HG02884 (cell line): ENCODE measurements at regions not wholly inside any gene's neighbourhood (a gene's known extent, or its start where the extent isn't known, plus 50 kb on each side); places are given as distances from the start of the nearest gene placed in this dataset.
A peak's percentile ranks its signal among the peaks of the same experiment; 100 is the strongest.

Experiments
- ATAC-seq: cut with Tn5 transposase; IDR thresholded peaks from one replicate; pipeline ENCODE4 v1.9.1; 2021; ENCODE audit warnings: mild to moderate bottlenecking, moderate library complexity; ENCODE audit not compliant: unreplicated experiment

DNA sequence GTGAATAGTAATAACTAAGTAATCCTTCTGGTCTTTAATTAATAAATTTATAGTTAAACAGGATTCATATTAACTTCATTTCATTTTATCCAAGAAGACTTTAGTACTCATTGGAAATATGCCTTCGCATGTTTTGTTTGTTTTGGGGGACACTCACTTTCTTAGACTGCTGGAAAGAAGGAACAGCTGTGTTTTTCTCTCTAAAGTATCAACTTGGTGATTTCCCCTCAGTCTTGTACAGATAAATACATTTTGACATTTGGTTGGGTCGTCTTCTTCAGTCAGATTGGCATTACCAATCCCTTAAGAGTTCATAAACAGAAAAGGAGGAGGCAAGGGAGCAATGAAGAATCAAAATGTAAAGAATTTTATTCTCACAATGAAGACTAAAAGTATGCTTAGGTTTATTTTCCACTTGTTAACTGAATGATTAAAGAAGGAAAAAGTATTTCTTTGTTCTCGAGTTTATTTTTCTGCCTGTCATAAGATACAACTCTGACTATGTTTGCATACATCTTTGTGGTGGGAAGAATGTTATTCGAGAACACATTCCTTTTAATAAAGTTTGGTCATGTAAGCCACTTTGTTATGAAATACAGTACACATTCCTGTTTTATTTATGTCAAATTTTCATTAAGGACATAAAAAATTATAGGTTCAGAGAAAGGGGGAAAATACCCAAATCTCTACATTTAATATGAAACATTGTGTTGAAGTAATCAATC is 140.2 kb downstream of the GMNC start:
- ATAC-seq = no peak

GRCh38 chr3:190721330-190721729 is 141.2 kb downstream of the GMNC start:
- ATAC-seq = peak; percentile 93

GRCh38 chr3:190718671-190719070 is 143.8 kb downstream of the GMNC start:
- no peak for ATAC-seq

DNA sequence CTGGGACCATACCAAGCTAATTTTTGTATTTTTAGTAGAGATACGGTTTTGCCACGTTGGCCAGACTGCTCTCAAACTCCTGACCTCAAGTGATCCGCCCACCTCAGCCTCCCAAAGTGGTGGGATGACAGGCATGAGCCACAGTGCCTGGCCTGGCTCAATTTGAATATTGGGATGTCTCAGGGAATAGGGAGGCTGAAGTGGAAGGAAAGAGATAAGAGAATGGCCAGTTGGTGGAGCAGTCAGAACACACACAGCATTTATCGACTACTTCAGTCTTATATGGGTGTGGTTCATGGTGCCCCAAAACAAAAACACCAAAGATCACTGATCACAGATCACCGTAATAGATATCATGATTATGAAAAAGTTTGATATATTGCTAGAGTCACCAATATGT is 144.4 kb downstream of the GMNC start:
- ATAC-seq = no peak

DNA sequence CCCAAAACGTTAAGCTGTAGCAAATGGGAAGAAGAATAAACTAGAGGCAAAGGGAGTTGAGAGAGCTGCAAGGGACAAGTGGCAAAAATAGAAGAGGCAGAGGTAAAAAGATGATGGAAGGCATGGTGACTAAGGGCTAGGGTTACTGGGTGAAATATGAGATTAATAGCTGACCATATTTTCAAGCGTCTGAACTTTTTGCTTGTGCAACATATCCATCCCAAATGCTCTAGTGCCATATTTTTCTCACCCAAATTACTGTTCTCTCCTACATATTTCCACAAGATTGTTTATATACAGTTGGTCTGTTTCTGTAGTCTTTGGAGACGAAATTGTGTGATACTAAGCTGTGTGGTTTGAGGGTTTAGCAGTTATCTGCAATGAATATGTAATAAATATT is 145.5 kb downstream of the GMNC start:
- no peak for ATAC-seq

- ATAC-seq = no peak
These were observed 146.3 kb downstream of the GMNC start for GRCh38 chr3:190716211-190716610.

DNA sequence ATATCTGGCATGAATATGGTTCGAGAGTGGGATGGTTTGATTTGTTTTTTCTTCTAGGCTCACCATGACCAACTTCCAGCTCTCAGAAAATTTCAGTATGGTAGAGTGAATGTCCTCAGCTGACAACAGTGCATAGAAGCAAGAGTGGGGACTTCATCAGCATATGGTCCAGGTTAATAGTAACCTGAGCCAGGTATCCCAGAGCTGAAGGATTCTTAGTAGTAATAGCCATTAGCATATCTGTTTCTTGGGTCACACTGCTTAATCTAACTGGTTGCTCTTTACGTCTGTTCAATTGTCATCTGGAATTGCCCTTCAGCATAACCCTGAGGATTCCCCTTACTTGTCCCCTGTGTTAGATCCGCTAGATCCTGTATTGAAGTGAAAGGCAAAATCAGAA is 151.8 kb downstream of the GMNC start:
- no peak for ATAC-seq

GRCh38 chr3:190709351-190709773 is 153.1 kb downstream of the GMNC start:
- no peak for ATAC-seq
